B cell (primary cell): ENCODE measurements at regions not wholly inside any gene's neighbourhood (a gene's known extent, or its start where the extent isn't known, plus 50 kb on each side); places are given as distances from the start of the nearest gene placed in this dataset.

Experiments
- ATAC-seq: fragments of 200-7000 bp; cut with Tn5 transposase; one replicate; pipeline ENCODE4 v1.10.0; 2021; ENCODE audit warnings: low read depth, mild to moderate bottlenecking, moderate number of reproducible peaks, moderate library complexity
- CTCF ChIA-PET: fragments of 350-600 bp; sonication (Branson Sonifier 250); formaldehyde crosslinking; loops from one replicate; lab custom pipeline; 2021; ENCODE audit warnings: antibody characterized with exemption, inconsistent platforms; lab: Charles Lee
- POLR2A ChIA-PET: fragments of 350-600 bp; sonication (Branson Sonifier 250); formaldehyde crosslinking; loops from one replicate; lab custom pipeline; 2021; ENCODE audit warnings: antibody characterized with exemption; lab: Charles Lee
- DNase-seq: peaks from one replicate; pipeline ENCODE4 v3.0.0; 2013
- H2AFZ ChIP-seq: 2 replicates; pipeline ENCODE4 v1.6.1; 2012; ENCODE audit warnings: mild to moderate bottlenecking, low read depth, low read length; ENCODE audit not compliant: insufficient read depth, poor library complexity, severe bottlenecking
- H3K27ac ChIP-seq, 2 donors: 1 replicate in 1 of 2; 2 replicates in 1 of 2; pipeline ENCODE4 v1.5.1; 2012 to 2013; ENCODE audit warnings: low read length in 2 of 2, mild to moderate bottlenecking in 2 of 2, moderate library complexity in 1 of 2
- H3K27me3 ChIP-seq, 4 experiments: fragments of 200-600 bp in 1 of 4; sonication (generic) in 1 of 4; replicated peaks in 1 of 4; 1 replicate in 2 of 4; 2 replicates in 2 of 4; pipeline versions ENCODE4 v1.6.1 to v1.7.0; 2013 to 2016; ENCODE audit warnings: low read length in 3 of 4, mild to moderate bottlenecking in 2 of 4, mixed read lengths in 1 of 4, moderate library complexity in 1 of 4; ENCODE audit not compliant: insufficient read depth in 4 of 4, control insufficient read depth in 3 of 4; ENCODE audit errors: control extremely low read depth in 1 of 4
- H3K36me3 ChIP-seq, 2 experiments: replicated peaks in 1 of 2; 1 replicate in 1 of 2; 2 replicates in 1 of 2; pipeline versions ENCODE4 v1.6.1 to v1.7.1; 2013; ENCODE audit warnings: low read length in 1 of 2; ENCODE audit not compliant: insufficient read depth in 2 of 2, control insufficient read depth in 1 of 2; ENCODE audit errors: control extremely low read depth in 1 of 2, extremely low read depth in 1 of 2
- H3K4me1 ChIP-seq, 2 donors: fragments of 200-600 bp in 1 of 2; sonication (generic) in 1 of 2; 1 replicate in 1 of 2; 2 replicates in 1 of 2; pipeline versions ENCODE4 v1.5.1 to v1.6.1; 2013 to 2017; ENCODE audit warnings: low read length in 2 of 2; ENCODE audit not compliant: control insufficient read depth in 2 of 2, insufficient read depth in 2 of 2
- H3K4me2 ChIP-seq: replicated peaks from 2 replicates; pipeline ENCODE3; 2012; ENCODE audit warnings: mild to moderate bottlenecking, low read depth, low read length; ENCODE audit not compliant: poor library complexity, severe bottlenecking
- H3K4me3 ChIP-seq, 5 experiments: fragments of 200-600 bp in 1 of 5; sonication (generic) in 1 of 5; 1 replicate in 3 of 5; 2 replicates in 2 of 5; pipeline versions ENCODE4 v1.5.1 to v1.7.0; 2011 to 2016; ENCODE audit warnings: low read length in 4 of 5, mild to moderate bottlenecking in 4 of 5, low read depth in 2 of 5, control low read depth in 1 of 5, moderate library complexity in 1 of 5; ENCODE audit not compliant: insufficient read depth in 1 of 5; ENCODE audit errors: control extremely low read depth in 1 of 5, extremely low read depth in 1 of 5
- H3K79me2 ChIP-seq: fragments of 200-600 bp; sonication (generic); one replicate; pipeline ENCODE4 v1.6.0; 2016; ENCODE audit warnings: low read length; ENCODE audit not compliant: control insufficient read depth, insufficient read depth
- H3K9ac ChIP-seq: fragments of 200-600 bp; sonication (generic); 2 replicates; pipeline ENCODE4 v1.6.1; 2017; ENCODE audit warnings: mild to moderate bottlenecking, low read length, moderate library complexity
- H3K9me3 ChIP-seq, 3 donors: one replicate each; pipeline versions ENCODE4 v1.6.1 to v1.7.1; 2013; ENCODE audit warnings: low read length in 2 of 3; ENCODE audit not compliant: control insufficient read depth in 2 of 3, insufficient read depth in 1 of 3; ENCODE audit errors: control extremely low read depth in 1 of 3
- H4K20me1 ChIP-seq: 2 replicates; pipeline ENCODE4 v1.6.0; 2012; ENCODE audit warnings: mild to moderate bottlenecking, low read length; ENCODE audit not compliant: insufficient read depth, control insufficient read depth, poor library complexity, severe bottlenecking
- H3K27ac Mint-ChIP-seq: one replicate; pipeline ENCODE4 v1.8.0; 2021; ENCODE audit warnings: mixed read lengths
- H3K27me3 Mint-ChIP-seq: one replicate; pipeline ENCODE4 v1.8.0; 2021; ENCODE audit warnings: mixed read lengths
- H3K4me1 Mint-ChIP-seq: one replicate; pipeline ENCODE4 v1.8.0; 2021; ENCODE audit warnings: mixed read lengths
- H3K4me3 Mint-ChIP-seq: one replicate; pipeline ENCODE4 v1.8.0; 2021; ENCODE audit warnings: mixed read lengths
- H3K9me3 Mint-ChIP-seq: one replicate; pipeline ENCODE4 v1.8.0; 2022; ENCODE audit warnings: mixed read lengths; ENCODE audit not compliant: insufficient read depth
- EZH2 ChIP-seq: IDR thresholded peaks from 2 replicates; pipeline ENCODE4 v1.6.1; 2012; ENCODE audit warnings: borderline replicate concordance, low read depth, mild to moderate bottlenecking, moderate library complexity, low read length; ENCODE audit not compliant: insufficient read depth, poor library complexity, severe bottlenecking
- WGBS: methylation state at CpG from one replicate; pipeline ENCODE4 v1.1.5; 2013; ENCODE audit warnings: missing lambda C conversion rate; ENCODE audit not compliant: insufficient coverage; 5-methylcytosine and 5-hydroxymethylcytosine counted together
- intact Hi-C: fragments of 100-400 bp; cut with micrococcal nuclease; formaldehyde crosslinking; loops from one replicate; pipeline ENCODE4 v1.10.0; 2022
- TF ChIP-seq, protein P1 (sequence below): fragments of 200-600 bp; IDR thresholded peaks from one replicate; pipeline ENCODE4 v1.8.0; 2022; ENCODE audit warnings: antibody characterized with exemption, mild to moderate bottlenecking

DNA sequence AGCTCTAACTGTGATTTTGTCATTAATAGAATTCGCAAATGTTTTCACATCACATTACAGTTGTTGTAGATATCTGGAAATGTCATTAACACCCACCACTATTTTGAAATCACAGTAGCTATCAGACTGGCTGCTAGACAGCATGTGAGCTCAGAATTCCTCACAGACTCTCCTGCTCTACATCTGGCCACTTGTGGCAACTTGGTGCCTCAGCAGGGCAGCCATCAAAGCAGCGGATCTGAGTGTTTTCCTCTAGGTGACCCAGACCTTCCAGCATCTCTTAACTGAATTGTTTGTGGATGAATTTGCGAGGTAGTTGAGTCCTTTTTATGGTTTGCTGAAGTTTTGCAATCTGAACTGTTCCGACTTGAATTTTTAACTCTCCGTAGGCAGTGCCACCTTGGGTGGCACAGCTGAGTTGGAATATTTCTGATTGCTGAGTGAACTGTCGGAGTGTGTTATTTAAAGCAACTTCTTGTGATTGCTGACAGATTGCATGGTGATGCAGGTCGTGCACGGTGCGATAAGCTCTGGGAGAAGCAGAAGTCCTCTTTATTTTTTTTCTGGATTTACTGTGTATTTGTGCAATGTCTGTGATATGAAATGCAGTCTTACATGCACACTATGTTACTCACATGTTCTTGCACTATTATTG, 114.0 kb upstream of the PLET1 start:
- no peak overlapping the region for H3K27ac Mint-ChIP-seq
- no peaks in the 10 kb centered on the region for H4K20me1 ChIP-seq
- H3K27me3 ChIP-seq: no peaks in the 10 kb centered on the region
- H3K9ac ChIP-seq: no peak overlapping the region
- H2AFZ ChIP-seq: no peak overlapping the region
- WGBS: 93% methylated on average over 4 of the region's 9 CpGs
- no peaks in the 10 kb centered on the region for H3K9me3 Mint-ChIP-seq
- DNase-seq (no peak), ATAC-seq (no peak)
- intact Hi-C loops: no loop called here
- no peak overlapping the region for H3K4me2 ChIP-seq
- no peak overlapping the region for H3K4me3 ChIP-seq
- H3K36me3 ChIP-seq: no peaks in the 10 kb centered on the region
- no peaks in the 10 kb centered on the region for H3K79me2 ChIP-seq
- H3K27me3 Mint-ChIP-seq: no peaks in the 10 kb centered on the region
- no peaks in the 10 kb centered on the region for H3K4me1 Mint-ChIP-seq
- H3K4me3 Mint-ChIP-seq: no peak overlapping the region
- H3K9me3 ChIP-seq: peaks cover 0 to 3% (median 0%) of the 10 kb centered on the region in 3 donors
- POLR2A ChIA-PET: no interaction called here
- TF ChIP-seq, protein P1, sequence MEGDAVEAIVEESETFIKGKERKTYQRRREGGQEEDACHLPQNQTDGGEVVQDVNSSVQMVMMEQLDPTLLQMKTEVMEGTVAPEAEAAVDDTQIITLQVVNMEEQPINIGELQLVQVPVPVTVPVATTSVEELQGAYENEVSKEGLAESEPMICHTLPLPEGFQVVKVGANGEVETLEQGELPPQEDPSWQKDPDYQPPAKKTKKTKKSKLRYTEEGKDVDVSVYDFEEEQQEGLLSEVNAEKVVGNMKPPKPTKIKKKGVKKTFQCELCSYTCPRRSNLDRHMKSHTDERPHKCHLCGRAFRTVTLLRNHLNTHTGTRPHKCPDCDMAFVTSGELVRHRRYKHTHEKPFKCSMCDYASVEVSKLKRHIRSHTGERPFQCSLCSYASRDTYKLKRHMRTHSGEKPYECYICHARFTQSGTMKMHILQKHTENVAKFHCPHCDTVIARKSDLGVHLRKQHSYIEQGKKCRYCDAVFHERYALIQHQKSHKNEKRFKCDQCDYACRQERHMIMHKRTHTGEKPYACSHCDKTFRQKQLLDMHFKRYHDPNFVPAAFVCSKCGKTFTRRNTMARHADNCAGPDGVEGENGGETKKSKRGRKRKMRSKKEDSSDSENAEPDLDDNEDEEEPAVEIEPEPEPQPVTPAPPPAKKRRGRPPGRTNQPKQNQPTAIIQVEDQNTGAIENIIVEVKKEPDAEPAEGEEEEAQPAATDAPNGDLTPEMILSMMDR: no peak
- no peak for TF ChIP-seq EZH2
- no peaks in the 10 kb centered on the region for H3K4me1 ChIP-seq
- no peak overlapping the region for H3K27ac ChIP-seq
- CTCF ChIA-PET: no interaction called here

DNA sequence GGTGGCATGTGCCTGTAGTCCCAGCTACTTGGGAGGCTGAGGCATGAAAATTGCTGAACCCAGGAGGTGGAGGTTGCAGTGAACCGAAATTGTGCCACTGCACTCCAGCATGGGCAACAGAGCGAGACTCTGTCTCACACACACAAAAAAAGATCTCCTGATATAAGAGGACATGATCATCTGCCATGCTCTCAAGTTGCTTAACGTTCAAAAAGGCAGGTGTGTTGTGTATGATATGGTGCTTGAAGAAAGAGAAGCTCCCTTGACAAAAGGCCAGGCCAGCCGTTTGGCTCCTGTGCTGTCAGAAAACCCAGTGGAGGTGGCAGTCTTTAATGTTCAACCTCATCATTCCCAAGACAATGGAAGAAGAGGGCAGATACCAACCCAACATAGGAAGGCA, 117.3 kb upstream of the PLET1 start:
- intact Hi-C loops: no loop called here
- H2AFZ ChIP-seq: no peak overlapping the region
- Mint-ChIP-seq H3K4me1 (no peaks in the 10 kb centered on the region), H3K27ac (no peak overlapping the region), H3K27me3 (no peaks in the 10 kb centered on the region), H3K9me3 (no peaks in the 10 kb centered on the region), H3K4me3 (no peak overlapping the region)
- ChIA-PET CTCF (no interaction called here), POLR2A (no interaction called here)
- no peak for DNase-seq
- no peaks in the 10 kb centered on the region for H3K4me1 ChIP-seq
- TF ChIP-seq EZH2: no peak
- TF ChIP-seq, protein P1: no peak
- H3K9me3 ChIP-seq: peaks cover 0 to 2% (median 0%) of the 10 kb centered on the region in 3 donors
- WGBS: 100% methylated on average over 1 of the region's 4 CpGs
- no peaks in the 10 kb centered on the region for H3K36me3 ChIP-seq
- H3K27ac ChIP-seq: no peak overlapping the region
- H4K20me1 ChIP-seq: no peaks in the 10 kb centered on the region
- no peaks in the 10 kb centered on the region for H3K79me2 ChIP-seq
- H3K27me3 ChIP-seq: no peaks in the 10 kb centered on the region
- H3K4me2 ChIP-seq: no peak overlapping the region
- no peak overlapping the region for H3K4me3 ChIP-seq
- ATAC-seq: no peak
- no peak overlapping the region for H3K9ac ChIP-seq
